GM12873 (cell line): ENCODE measurements at regions not wholly inside any gene's neighbourhood (a gene's known extent, or its start where the extent isn't known, plus 50 kb on each side); places are given as distances from the start of the nearest gene placed in this dataset.

Source experiments
- TF ChIP-seq, protein P1 (sequence below): IDR thresholded peaks from 2 replicates; pipeline ENCODE4 v1.5.1; 2012; ENCODE audit warnings: low read depth, mild to moderate bottlenecking, moderate library complexity, low read length, control low read depth; ENCODE audit not compliant: insufficient read depth; ENCODE audit errors: missing control alignments

GRCh38 chr13:61477619-61478018 is 62.0 kb upstream of the PCDH20 start:
- TF ChIP-seq, protein P1, sequence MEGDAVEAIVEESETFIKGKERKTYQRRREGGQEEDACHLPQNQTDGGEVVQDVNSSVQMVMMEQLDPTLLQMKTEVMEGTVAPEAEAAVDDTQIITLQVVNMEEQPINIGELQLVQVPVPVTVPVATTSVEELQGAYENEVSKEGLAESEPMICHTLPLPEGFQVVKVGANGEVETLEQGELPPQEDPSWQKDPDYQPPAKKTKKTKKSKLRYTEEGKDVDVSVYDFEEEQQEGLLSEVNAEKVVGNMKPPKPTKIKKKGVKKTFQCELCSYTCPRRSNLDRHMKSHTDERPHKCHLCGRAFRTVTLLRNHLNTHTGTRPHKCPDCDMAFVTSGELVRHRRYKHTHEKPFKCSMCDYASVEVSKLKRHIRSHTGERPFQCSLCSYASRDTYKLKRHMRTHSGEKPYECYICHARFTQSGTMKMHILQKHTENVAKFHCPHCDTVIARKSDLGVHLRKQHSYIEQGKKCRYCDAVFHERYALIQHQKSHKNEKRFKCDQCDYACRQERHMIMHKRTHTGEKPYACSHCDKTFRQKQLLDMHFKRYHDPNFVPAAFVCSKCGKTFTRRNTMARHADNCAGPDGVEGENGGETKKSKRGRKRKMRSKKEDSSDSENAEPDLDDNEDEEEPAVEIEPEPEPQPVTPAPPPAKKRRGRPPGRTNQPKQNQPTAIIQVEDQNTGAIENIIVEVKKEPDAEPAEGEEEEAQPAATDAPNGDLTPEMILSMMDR = no peak

- TF ChIP-seq, protein P1 = no peak
Observed at GRCh38 chr13:61470786-61471185, 55.1 kb upstream of the PCDH20 start.

DNA sequence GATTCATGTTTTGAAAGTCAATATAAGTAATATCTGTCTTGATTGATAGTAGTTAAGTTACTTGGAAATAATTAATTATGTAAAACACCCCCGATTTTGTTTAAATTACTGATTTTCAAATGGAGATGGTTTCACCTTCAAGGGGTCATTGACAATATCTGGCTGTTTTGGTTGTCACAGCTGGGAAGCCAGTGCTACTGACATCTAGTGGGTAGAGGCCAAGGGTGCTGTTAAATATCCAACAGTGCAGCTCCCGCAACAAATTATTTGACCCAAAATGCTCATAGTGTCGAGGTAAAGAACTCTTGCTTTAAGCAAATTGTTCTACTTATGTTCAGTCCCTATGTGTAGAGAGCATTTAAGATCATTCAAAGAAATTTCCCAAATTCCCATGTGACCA is 50.6 kb upstream of the PCDH20 start:
- TF ChIP-seq, protein P1 = no peak
